Stimulated activated CD8-positive, alpha-beta memory T cell treated with anti-CD3 and anti-CD28 coated beads, Interleukin-4, amount 100 ng/mL, for 1 hour (primary cell): ENCODE measurements at regions not wholly inside any gene's neighbourhood (a gene's known extent, or its start where the extent isn't known, plus 50 kb on each side); places are given as distances from the start of the nearest gene placed in this dataset.
"Not testable (repeated sequence)": the region's sequence is repeated elsewhere in the genome, so short reads cannot be mapped to it uniquely, and the experiment has no call there.

Experiments
- DNase-seq, 2 donors: peaks; one replicate each; pipeline ENCODE4 v3.0.0-alpha.2; 2020; ENCODE audit warnings: low read depth in 2 of 2, low spot score in 1 of 2

DNA sequence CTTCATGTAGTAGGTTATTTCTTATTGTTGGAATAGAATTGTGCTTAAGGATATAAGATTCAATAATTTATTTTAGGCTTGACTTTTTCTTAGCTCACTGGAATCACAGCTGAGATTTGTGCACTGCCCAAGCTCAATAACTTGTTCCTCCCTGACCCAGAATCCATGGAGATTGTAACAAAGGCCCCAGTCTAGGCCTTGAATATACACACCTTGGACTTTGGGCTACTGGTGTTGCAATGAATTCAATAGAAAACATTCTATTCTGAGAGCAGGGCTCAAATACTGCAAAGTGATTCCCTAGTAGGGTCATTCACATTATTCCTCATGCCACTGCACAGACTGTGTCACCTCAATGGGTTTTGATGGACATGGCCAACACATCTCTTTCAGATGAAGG is 352.4 kb downstream of the GALC start:
- no peak for DNase-seq

GRCh38 chr14:87638196-87638595 is 354.8 kb downstream of the GALC start:
- no peak for DNase-seq

- no peak for DNase-seq
Measured at GRCh38 chr14:87635442-87635841, 357.5 kb downstream of the GALC start.

DNA sequence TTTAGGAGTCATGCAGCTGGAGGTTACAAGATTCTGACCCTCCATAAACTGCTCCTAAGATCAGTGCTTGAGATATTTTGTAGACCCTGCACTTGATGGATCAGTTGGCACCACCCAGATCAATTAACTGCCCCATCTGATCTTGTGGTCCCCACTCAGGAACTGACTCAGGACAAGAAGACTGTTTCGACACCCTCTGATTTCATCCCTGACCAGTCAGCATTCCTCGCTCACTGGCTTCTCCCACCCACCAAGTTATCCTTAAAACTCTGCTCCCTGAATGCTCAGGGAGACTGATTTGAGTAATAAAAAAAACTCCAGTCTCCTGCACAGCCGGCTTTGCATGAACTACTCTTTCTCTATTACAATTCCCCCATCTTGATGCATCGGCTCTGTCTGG is 360.2 kb downstream of the GALC start:
- no peak for DNase-seq

DNA sequence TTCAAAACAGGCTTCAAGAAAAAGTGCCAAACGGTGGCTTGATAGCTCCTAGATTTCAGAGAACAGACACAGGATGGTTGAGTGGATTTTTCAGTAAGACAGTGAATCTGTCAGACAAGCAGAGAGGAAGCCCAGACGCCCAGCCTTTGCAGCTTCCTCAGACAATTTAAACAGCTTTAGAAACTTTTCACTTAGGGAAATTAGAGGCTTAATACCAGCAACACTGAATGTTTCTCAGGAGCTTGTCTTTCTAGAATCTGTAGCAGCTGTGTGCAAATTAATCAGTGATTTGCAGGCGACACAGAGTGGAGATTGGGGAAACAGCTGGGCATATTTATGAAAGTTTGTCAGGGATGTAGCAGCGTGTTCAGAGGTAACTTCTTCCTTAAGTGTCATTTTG is 362.1 kb downstream of the GALC start:
- no peak for DNase-seq

DNA sequence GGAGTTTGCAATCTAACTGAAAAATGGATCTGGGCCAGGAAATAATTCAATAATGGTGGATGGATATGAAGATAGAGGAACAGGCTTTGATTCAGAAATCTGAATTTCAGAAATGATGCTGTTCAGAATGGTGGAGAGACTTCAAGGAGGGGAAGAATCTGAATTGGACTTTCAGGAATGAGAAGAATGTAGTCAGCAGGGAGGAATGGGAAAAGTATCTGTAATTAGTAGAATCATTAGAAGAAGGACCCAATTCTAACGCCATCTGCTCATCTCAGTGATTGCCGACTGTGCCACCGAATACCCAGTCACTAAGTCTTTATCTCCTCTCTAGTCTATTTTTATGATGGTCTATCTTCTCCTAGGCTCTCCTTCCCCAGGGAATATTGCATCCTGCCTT is 363.2 kb downstream of the GALC start:
- no peak for DNase-seq

- no peak for DNase-seq
Measured at GRCh38 chr14:87628780-87629179, 364.2 kb downstream of the GALC start.

DNA sequence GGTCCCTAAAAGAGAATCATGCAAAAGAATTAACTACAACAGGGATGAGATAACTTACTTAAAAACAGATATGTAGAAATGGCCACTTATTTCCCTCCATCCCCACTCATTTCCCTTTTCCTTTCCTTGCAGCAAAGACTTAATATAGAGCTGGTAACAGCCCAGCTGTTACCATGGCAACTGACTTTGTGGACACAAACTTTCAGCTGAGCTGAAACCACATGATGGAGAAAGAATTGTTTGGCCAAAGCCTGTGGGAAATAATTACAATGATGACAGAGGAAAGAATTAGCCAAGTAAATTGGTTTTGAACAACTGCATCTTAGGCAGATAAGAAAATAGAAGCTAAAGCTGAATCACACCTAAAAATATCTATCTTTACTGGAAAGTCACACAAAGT is 364.9 kb downstream of the GALC start:
- DNase-seq = no peak

DNA sequence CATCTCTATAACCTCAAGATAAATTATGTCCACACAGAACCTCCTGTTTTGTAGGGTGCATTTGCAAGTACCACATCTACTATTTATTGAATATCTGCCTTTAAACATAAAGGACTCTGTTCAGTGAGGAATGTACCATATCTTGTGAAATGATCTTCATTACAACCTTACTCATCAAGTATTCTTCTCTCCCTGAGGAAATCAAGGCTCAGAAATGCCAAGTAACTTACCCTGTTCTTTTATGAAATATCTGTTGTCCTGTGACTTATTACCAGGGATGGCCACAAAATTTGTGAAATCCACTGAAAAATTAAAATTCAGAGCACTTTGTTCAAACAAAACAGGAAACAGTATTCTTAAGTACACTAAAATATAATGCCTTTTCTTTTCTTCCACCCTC is 366.7 kb downstream of the GALC start:
- DNase-seq = no peak

DNA sequence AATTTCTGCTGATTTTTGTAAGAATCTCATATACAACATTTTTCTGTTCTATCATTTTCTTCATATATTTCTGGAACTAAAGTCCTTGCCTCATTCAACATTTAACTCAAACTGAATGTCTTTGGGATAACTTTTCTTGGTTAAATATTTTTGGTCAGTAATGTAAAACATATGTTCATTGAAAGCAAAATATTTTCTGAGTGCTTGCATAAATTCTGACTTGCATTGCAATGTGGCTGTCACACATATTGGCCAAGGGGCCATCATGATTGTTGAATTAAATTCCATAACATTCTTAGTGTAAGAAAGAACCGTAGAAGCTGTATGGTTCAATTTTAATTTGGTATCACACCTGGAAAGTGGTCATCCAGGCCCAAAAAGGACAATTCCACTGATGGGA is 369.4 kb downstream of the GALC start:
- DNase-seq = no peak

GRCh38 chr14:87617079-87617478 is 375.9 kb downstream of the GALC start:
- DNase-seq = no peak

DNA sequence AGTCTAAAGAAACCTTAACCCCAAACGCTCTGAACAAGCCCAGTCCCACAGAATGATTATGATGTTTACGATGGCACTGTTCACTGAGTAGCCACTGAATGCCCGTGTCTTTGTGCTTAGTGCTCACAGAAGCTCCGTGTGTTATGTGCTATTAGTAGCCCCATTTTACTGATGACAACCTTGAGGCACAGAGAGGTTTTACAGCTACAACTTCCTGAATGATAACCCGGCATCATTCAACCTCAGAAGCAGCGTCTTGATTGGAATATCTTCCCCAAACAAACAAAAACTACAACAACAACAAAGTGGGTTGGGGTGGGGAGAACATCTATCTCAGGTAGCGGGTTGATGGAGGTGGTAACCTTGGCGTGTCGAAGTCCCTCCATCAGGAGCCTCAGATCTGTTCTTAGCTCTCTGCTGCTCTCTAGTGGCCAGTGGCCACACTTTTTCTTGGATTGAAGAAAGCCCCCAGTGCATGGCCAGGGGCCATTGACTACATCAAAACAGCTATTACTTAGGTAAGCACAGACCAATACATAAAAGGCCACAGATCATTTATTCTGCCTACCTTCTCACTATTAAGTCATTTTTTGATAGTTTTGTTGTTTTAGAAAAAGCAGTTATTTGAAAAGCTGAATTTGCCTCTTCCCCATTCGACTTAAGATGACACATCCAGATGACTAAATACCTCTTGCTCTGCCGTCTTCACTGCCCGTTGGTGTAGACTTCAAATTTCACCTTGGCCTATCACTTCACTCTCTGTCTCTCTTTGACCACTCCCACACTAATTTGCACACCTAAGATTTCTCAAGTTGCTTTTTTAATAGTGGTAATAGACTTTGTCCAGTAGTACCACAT is 376.9 kb downstream of the GALC start:
- no peak for DNase-seq

- DNase-seq = no peak
Measured at GRCh38 chr14:87615047-87615446, 377.9 kb downstream of the GALC start.

DNA sequence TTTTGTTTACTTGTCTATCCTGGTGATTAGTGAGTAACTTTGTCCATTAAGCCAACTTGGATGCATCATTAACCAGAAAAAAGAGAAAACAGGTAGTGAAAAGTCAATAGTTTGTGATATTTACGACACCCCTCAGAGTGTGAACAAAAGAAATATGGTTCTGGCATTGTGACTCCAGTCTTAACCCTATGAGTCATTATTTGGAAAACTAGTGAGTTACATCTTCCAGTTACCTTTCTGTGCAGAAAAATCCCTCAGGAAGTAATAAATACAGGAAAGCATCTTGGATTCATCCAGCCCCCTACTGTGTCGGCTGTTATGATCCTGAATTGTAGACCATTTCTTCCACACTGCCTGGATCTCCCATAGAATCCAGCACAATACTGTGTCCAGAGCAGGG is 379.1 kb downstream of the GALC start:
- no peak for DNase-seq

DNA sequence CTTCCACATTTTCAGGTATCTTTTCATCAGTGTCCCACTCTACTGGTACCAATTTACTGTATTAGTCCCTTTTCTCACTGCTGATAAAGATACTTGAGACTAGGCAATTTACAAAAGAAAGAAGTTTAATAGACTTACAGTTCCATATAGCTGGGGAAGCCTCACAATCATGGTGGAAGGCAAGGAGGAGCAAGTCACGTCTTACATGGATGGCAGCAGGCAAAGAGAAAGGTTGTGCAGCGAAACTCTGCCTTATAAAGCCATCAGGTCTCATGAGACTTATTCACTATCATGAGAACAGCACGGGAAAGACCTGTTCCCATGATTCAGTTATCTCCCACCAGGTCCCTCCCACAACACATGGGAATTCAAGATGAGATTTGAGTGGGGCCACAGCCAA is 385.9 kb downstream of the GALC start:
- DNase-seq = not testable (repeated sequence)

DNA sequence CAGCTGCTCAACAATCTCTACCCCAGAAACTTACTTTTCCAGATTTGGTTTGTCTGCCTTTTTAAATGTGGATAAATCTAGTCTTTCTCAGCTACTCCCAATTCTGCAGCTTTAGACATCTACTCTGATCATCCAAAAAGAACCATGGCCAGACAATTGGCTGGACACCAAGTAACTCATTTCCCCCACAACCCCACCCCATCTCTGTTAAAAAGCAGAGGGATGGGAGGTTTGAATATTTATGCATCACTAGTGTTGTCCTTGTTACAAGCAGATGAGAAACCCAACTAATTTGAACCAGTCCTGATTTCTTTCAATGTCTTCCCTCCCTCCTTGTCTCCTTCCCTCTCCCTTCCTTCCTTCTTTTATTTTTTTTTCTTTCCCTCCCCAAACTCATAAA is 391.9 kb downstream of the GALC start:
- DNase-seq = no peak

GRCh38 chr14:87600240-87600639 is 392.7 kb downstream of the GALC start:
- no peak for DNase-seq

DNA sequence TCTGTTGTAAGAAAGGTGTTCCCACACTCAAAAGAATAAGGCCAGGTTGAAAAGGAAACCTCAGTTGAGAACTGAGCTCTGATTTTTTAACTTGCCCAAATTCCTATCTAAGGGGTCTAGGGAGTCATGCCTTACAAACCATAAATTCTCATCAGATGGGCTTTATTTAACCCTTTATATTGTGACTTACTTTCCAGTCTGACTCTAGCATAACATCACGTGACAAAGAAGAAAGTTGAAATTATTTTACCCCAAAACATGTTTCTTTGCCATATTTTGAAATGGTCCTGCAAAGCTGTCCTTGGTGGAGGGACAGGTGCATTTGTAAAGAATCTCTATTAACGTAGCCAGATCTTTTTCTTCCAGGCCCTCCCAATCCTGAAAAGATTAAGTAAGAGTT is 411.7 kb downstream of the GALC start:
- no peak for DNase-seq

DNA sequence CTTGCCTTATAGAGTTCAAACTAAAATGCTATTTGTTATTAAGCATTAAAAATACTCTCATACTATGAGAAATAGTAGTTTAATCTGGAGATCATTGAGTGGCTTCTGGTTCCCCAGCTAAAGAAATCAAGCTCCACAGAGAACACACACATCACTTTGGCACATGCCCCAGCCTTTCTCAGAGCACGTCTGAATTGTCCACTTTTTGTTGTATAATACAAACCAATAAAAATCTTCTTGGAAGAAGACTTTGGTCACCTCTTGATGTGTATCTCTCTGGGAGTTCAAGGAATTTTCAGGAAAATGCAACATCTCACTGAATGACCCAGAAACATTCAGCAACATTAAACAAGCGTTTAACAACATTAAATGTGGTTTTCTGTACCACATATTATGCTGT is 413.9 kb downstream of the GALC start:
- no peak for DNase-seq

- no peak for DNase-seq
Measured at GRCh38 chr14:87575378-87575777, 417.6 kb downstream of the GALC start.

- no peak for DNase-seq
Measured at GRCh38 chr14:87573591-87573990, 419.4 kb downstream of the GALC start.

DNA sequence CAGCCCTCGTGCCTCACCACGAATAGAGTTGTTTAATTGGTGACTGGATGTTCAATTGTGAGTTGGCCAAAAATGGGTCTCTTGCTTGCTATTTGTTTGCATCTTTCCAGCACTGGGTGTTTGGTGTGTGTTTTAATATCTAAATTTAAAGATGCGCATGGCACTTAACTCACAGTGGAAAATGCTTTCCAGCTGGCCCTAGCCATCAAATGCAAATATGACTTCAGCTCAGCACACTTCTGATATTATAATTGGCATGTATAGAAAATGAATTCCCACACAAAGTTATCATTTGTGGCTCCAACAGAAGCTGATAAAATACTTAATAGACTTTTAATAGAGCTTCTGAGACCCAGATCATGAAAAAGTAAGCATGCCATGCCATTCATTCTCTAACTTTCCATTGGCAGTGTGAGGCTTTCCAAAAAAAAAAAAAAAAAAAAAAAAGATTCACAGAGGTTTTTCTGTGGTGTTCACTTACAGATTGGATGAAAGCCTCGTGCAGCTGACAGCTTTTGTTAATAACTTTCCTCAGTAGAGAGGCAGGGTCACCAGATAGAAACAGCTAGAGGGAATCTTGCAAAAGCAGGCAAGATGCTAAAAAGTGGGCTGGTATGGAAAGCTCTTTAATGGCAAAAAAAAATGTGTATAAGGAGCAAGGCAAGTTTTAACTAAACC is 425.2 kb downstream of the GALC start:
- DNase-seq = no peak

DNA sequence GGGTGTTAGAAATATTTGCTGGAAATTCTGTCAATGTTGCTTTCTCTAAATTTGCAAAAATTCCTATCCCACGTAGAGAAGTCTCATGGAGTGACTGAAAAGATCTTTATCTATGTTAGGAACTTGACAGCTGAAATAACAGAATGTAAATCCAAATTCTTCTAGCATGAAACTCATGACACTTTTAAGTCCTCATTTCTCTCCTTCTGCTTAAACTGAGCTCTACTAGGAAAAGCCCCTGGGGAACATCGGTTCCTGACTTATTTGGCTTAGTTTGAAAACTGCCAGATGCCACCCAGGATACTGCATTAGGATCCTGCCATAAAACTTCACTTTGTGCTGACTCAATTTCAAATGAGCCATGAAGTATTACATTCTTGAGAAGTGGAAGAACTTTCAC is 426.0 kb downstream of the GALC start:
- no peak for DNase-seq
